SW480 (cell line): ENCODE measurements at regions not wholly inside any gene's neighbourhood (a gene's known extent, or its start where the extent isn't known, plus 50 kb on each side); places are given as distances from the start of the nearest gene placed in this dataset.
"Not testable (repeated sequence)": the region's sequence is repeated elsewhere in the genome, so short reads cannot be mapped to it uniquely, and the experiment has no call there.

Source experiments
- DNase-seq: peaks from one replicate; pipeline ENCODE4 v3.0.0-alpha.2; 2016; ENCODE audit warnings: low spot score

- no peak for DNase-seq
Observed at GRCh38 chr14:77985211-77985615, 185.0 kb upstream of the NRXN3 start.

GRCh38 chr14:77986773-77987172 lies 183.4 kb upstream of the NRXN3 start:
- no peak for DNase-seq

DNA sequence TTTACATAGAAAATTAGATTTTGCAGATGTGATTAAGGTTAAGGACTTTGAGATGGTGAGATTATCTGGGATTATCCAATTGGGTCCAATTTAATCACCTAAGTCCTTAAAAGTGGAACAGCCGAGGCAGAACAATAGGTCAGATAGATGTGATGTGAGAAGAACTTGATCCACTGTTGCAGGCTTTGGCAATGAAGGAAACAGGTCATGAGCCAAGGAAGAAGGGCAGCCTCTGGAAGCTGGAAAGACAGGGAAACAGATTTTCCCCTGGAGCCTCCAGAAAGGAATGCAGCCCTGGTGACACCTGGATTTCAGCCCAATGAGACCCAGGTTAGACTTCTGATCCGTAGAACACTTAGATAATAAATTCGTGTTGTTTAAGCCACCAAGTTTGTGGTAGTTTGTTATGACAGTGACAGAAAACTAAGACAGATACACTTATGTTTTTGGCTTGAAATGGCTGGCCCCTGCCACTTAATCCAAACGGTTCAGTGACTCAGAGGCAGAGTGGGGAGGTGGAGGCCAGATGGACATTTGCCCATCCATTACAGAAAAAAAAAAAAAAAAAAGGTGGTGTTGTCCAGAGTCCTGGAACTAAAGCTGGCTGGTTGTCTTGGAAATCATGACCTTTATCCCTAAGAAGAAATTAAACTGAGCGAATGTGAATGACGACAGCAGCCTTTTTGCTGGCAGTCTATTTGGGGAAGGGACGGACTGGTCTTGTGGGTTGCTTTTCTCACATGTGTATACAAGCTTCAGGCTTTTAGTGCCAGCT lies 181.9 kb upstream of the NRXN3 start:
- no peak for DNase-seq

GRCh38 chr14:77988970-77989369 lies 181.2 kb upstream of the NRXN3 start:
- no peak for DNase-seq

- no peak for DNase-seq
Observed at GRCh38 chr14:77989441-77989991, 180.7 kb upstream of the NRXN3 start.

- DNase-seq: no peak
Observed at GRCh38 chr14:77990337-77990736, 179.8 kb upstream of the NRXN3 start.

- DNase-seq: peak; percentile 20
Observed at GRCh38 chr14:77991128-77991772, 178.9 kb upstream of the NRXN3 start.

- DNase-seq: peak; percentile 85
Observed at GRCh38 chr14:78005325-78005724, 164.8 kb upstream of the NRXN3 start.

DNA sequence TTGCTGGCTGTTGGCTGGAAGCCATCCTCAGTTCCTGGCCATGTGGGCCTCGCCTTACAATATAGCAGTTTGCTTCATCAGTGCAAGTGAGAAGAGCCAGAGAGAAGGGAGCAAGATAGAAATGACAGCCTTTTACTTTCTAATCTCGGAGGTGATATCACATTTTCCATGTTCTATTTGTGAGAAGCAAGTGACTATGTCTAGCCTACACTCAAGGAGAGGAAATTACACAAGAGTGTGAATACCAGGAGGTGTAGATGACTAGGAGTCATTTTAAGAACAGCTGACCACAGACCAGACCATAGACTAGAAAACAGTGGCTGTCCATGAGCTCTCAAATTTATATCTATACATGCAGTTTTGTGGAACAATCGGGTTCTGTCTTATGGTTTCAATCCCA lies 163.0 kb upstream of the NRXN3 start:
- no peak for DNase-seq

GRCh38 chr14:78010688-78011087 lies 159.5 kb upstream of the NRXN3 start:
- no peak for DNase-seq

DNA sequence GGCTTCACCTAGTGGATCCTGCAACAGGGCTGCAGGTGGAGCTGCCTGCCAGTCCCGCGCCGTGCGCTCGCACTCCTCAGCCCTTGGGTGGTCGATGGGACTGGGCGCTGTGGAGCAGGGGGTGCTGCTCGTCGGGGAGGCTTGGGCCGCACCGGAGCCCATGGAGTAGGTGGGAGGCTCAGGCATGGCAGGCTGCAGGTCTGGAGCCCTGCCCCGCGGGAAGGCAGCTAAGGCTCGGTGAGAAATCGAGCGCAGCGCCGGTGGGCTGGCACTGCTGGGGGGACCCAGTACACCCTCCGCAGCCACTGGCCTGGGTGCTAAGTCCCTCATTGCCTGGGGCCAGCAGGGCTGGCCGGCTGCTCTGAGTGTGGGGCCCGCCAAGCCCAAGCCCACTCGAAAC lies 156.3 kb upstream of the NRXN3 start:
- not testable (repeated sequence) for DNase-seq

GRCh38 chr14:78016532-78016931 lies 153.6 kb upstream of the NRXN3 start:
- no peak for DNase-seq

DNA sequence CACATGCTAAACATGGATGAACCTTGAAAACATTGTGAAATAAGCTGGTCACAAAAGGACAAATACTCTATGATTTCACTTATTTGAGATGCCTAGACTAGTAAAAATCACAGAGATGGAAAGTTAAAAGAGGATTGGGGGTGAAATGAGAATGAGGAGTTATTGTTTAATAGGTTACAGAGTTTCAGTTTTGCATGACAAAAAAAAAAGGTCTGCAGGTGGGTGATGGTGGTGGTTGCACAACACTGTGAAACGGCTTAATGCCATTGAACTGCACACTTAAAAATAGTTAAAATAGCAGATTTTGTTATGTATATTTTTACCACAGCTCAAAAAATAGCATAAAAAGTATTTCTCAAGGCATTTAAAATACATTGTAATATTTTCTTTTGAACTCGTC lies 151.9 kb upstream of the NRXN3 start:
- no peak for DNase-seq

GRCh38 chr14:78022059-78022458 lies 148.1 kb upstream of the NRXN3 start:
- peak; percentile 70 for DNase-seq

DNA sequence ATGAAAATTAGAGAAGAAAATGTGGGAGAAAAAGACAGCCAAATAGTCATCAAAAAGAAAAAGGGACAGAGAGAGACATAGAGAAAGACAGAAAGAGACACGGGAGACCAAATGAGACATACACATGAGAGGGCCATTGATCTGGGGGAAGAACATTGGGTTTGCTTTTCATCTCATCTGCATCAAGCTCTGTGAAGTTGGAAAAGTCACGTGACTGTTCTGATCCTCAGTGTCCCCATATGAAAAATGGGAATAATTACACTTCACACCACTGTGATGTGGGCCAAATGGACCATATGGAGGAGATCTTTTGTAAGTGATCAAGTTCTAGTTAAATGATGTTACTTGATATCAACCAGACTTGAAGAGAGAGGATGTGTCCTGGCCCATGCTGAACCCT lies 147.1 kb upstream of the NRXN3 start:
- no peak for DNase-seq

GRCh38 chr14:78028471-78028870 lies 141.7 kb upstream of the NRXN3 start:
- DNase-seq: no peak

GRCh38 chr14:78029601-78030372 lies 140.4 kb upstream of the NRXN3 start:
- DNase-seq: peak; percentile 18

DNA sequence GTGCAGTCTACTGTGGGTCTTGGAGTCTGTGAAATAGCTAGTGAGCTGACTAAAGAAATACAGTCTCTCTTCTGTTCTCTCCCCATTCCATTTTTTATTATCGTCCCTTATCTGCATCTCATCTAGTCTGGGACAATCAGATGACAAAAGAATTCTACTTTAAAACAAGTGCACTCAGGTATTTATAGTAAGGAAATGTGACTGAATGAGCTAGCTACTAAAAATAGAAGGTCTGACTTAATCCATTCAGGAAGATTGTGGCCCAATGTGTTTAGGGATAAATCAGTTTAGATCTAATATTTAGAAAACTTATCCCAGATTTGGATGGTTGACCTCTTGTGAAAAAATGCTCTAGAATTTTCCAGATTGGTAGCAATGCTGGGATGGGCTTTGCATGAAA lies 126.8 kb upstream of the NRXN3 start:
- no peak for DNase-seq

- DNase-seq: no peak
Observed at GRCh38 chr14:78048120-78048519, 122.1 kb upstream of the NRXN3 start.

DNA sequence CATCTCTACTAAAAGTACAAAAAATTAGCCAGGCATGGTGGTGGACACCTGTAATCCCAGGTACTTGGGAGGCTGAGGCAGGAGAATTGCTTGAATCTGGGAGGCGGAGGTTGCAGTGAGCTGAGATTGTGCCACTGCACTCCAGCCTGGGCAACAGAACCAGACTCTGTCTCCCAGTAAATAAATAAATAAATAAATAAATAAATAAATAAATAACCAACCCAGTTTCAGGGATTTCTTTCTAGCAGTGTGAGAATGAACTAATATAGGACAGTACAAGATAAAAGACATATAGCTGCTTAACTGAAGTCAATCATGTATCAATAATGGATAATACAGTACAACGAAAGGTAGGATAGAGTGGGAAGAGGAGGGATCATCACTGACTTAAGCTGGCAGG lies 113.3 kb upstream of the NRXN3 start:
- DNase-seq: not testable (repeated sequence)

DNA sequence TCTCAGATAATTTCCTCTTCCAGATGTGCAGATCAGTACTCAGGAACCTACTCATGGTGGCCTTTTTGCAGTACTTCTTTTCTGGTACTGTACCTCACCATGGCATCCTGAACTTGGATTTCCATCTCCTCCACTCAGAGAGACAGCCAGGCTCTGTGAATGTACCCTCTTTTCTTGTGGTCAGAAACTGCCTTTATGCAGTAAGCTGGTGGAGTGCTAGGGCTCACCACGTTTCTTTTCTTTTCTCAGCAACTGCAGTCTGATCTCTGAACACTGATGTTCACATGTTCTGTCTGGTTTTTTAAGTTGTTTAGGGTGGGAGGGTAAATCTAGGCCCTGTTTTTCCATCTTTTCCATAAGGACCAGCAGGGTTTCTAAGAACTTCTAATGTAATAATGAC lies 99.8 kb upstream of the NRXN3 start:
- DNase-seq: no peak

- no peak for DNase-seq
Observed at GRCh38 chr14:78071016-78071549, 99.1 kb upstream of the NRXN3 start.
